HFFc6 (cell line): ENCODE measurements at regions not wholly inside any gene's neighbourhood (a gene's known extent, or its start where the extent isn't known, plus 50 kb on each side); places are given as distances from the start of the nearest gene placed in this dataset.

Experiments used
- DNase-seq: peaks from one replicate; pipeline ENCODE4 v3.0.0-alpha.2; 2018
- H3K27ac Mint-ChIP-seq: 2 replicates; pipeline ENCODE4 v1.8.0; 2020; ENCODE audit warnings: mild to moderate bottlenecking, mixed read lengths
- H3K27me3 Mint-ChIP-seq: 2 replicates; pipeline ENCODE4 v1.8.0; 2021; ENCODE audit warnings: mild to moderate bottlenecking, moderate library complexity, mixed read lengths; ENCODE audit not compliant: insufficient read depth
- H3K36me3 Mint-ChIP-seq: 2 replicates; pipeline ENCODE4 v1.8.0; 2021; ENCODE audit warnings: low read depth, mixed read lengths
- H3K4me1 Mint-ChIP-seq: 2 replicates; pipeline ENCODE4 v1.8.0; 2020; ENCODE audit warnings: low read depth, mixed read lengths
- H3K4me3 Mint-ChIP-seq: 2 replicates; pipeline ENCODE4 v1.8.0; 2020; ENCODE audit warnings: mild to moderate bottlenecking, moderate library complexity, mixed read lengths
- H3K9me3 Mint-ChIP-seq: 2 replicates; pipeline ENCODE4 v1.8.0; 2020; ENCODE audit warnings: mild to moderate bottlenecking, mixed read lengths
- TF ChIP-seq, protein P1 (sequence below): fragments of 200-600 bp; sonication (generic); IDR thresholded peaks from 2 replicates; pipeline ENCODE4 v1.5.0; 2021; ENCODE audit warnings: antibody characterized with exemption, mild to moderate bottlenecking

DNA sequence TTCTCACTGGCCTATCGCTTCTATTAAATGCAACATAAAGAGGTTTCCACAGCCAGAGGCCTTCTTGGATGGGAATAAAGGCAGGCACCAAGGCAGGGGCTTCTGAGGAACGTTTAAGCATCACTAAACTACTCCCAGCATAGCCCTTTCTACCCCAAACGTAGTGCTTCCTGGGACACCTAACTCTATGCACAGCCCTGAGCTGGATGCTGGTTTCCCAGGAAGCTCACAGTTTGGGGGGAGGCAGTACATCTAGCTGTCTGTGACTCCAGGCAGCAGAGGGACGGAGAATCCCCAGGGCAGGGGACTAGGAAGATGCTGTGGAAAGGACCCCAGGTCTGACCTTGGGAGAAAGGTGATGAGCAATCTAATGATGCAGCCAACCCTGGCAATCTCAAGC, 192.8 kb upstream of the ZMIZ1 start:
- H3K4me1 Mint-ChIP-seq: no peaks in the 10 kb centered on the region
- H3K27me3 Mint-ChIP-seq: peaks cover 30% of the 10 kb centered on the region
- peaks cover 9% of the 10 kb centered on the region for H3K9me3 Mint-ChIP-seq
- no peaks in the 10 kb centered on the region for H3K36me3 Mint-ChIP-seq
- no peak overlapping the region for H3K27ac Mint-ChIP-seq
- H3K4me3 Mint-ChIP-seq: no peak overlapping the region
- no peak for DNase-seq
- TF ChIP-seq, protein P1, sequence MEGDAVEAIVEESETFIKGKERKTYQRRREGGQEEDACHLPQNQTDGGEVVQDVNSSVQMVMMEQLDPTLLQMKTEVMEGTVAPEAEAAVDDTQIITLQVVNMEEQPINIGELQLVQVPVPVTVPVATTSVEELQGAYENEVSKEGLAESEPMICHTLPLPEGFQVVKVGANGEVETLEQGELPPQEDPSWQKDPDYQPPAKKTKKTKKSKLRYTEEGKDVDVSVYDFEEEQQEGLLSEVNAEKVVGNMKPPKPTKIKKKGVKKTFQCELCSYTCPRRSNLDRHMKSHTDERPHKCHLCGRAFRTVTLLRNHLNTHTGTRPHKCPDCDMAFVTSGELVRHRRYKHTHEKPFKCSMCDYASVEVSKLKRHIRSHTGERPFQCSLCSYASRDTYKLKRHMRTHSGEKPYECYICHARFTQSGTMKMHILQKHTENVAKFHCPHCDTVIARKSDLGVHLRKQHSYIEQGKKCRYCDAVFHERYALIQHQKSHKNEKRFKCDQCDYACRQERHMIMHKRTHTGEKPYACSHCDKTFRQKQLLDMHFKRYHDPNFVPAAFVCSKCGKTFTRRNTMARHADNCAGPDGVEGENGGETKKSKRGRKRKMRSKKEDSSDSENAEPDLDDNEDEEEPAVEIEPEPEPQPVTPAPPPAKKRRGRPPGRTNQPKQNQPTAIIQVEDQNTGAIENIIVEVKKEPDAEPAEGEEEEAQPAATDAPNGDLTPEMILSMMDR: no peak

DNA sequence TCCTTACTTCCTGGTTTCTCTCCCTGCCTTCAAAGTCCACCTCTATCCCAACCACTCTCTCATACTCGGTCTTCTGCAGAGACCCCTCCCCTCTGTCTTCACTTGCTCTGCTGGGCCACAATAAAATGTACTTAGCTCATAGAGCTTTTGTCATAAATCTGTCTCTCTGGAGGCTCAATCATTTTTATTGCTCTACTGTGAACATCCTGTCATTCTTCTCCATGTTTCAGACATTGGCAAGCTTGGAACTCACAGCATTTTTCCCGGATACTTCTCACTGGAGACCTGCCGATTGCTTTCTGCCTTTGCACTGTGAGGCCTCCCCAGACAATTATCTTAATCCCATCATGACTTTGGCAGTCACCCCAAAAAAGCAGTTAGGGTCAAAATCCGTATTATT, 192.3 kb upstream of the ZMIZ1 start:
- H3K36me3 Mint-ChIP-seq: no peaks in the 10 kb centered on the region
- DNase-seq: no peak
- peaks cover 27% of the 10 kb centered on the region for H3K27me3 Mint-ChIP-seq
- no peaks in the 10 kb centered on the region for H3K4me1 Mint-ChIP-seq
- TF ChIP-seq, protein P1: no peak
- peaks cover 9% of the 10 kb centered on the region for H3K9me3 Mint-ChIP-seq
- no peak overlapping the region for H3K27ac Mint-ChIP-seq
- H3K4me3 Mint-ChIP-seq: no peak overlapping the region

- Mint-ChIP-seq H3K4me1 (no peaks in the 10 kb centered on the region), H3K4me3 (no peak overlapping the region), H3K27me3 (peaks cover 22% of the 10 kb centered on the region), H3K36me3 (no peaks in the 10 kb centered on the region), H3K9me3 (peaks cover 9% of the 10 kb centered on the region), H3K27ac (no peak overlapping the region)
- TF ChIP-seq, protein P1: no peak
- DNase-seq: no peak
These were observed 189.1 kb upstream of the ZMIZ1 start for GRCh38 chr10:78879621-78880020.

GRCh38 chr10:78886129-78886528, 182.6 kb upstream of the ZMIZ1 start:
- no peak overlapping the region for H3K4me3 Mint-ChIP-seq
- DNase-seq: no peak
- TF ChIP-seq, protein P1: no peak
- peaks cover 24% of the 10 kb centered on the region for H3K27me3 Mint-ChIP-seq
- H3K4me1 Mint-ChIP-seq: no peaks in the 10 kb centered on the region
- peaks cover 10% of the 10 kb centered on the region; the same call in 1 of the 2 replicates for H3K36me3 Mint-ChIP-seq
- H3K27ac Mint-ChIP-seq: no peak overlapping the region
- peaks cover 20% of the 10 kb centered on the region for H3K9me3 Mint-ChIP-seq

DNA sequence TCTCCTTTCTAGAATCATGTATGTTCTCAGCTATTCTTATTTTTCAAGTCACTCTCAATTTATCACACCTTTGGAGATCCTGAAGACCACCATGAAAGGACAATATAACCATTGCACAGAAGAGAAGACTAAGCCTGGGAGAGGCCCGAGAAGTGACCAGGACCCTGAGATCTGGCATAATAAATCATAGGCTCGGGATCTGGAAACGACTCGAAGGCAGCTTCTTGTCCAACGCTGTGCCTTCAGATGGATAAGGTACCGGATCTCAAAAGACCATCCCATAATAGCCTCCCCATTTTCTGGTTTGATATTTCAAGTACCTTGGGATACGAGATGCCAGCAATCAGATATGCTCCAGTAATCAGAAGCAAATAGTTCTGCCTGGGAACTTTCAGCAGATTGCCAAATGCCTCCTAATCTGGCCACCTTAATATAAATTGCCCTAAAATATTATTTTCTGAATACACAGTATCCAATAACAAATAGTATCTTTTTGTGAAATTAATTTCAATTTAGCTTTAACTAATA, 179.2 kb upstream of the ZMIZ1 start:
- H3K4me1 Mint-ChIP-seq: no peaks in the 10 kb centered on the region
- peaks cover 20% of the 10 kb centered on the region for H3K9me3 Mint-ChIP-seq
- peaks cover 40% of the 10 kb centered on the region for H3K27me3 Mint-ChIP-seq
- TF ChIP-seq, protein P1: no peak
- peaks cover 10% of the 10 kb centered on the region; the same call in 1 of the 2 replicates for H3K36me3 Mint-ChIP-seq
- H3K4me3 Mint-ChIP-seq: no peak overlapping the region
- no peak for DNase-seq
- no peak overlapping the region for H3K27ac Mint-ChIP-seq

DNA sequence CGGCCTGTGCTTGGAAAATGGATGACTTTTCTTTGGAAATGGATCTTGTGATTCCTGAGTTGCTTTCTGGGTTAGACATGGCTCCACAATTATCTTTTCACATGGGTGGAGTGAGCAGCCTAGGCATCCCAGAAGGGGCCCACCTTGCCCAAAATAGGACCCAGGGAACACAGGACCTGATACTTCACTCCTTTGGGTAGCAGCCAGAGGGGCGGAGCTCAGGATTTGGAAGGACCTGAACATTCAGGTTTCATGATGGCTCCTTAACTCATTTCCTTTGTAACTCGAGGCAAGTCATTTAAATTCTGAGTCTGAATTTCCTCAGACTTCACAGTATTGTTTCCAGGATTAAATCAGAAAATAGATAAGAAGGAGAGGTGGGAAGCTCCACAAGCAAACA, 178.3 kb upstream of the ZMIZ1 start:
- peaks cover 14% of the 10 kb centered on the region for H3K9me3 Mint-ChIP-seq
- H3K27ac Mint-ChIP-seq: no peak overlapping the region
- H3K36me3 Mint-ChIP-seq: peaks cover 10% of the 10 kb centered on the region; the same call in 1 of the 2 replicates
- H3K4me1 Mint-ChIP-seq: no peaks in the 10 kb centered on the region
- H3K4me3 Mint-ChIP-seq: no peak overlapping the region
- no peak for DNase-seq
- peaks cover 48% of the 10 kb centered on the region for H3K27me3 Mint-ChIP-seq
- TF ChIP-seq, protein P1: no peak
